IMR-90 (cell line): ENCODE measurements at regions not wholly inside any gene's neighbourhood (a gene's known extent, or its start where the extent isn't known, plus 50 kb on each side); places are given as distances from the start of the nearest gene placed in this dataset.

Experiments
- ATAC-seq: fragments of 200-7000 bp; cut with Tn5 transposase; 2 replicates; pipeline ENCODE4 v1.9.1; 2020; ENCODE audit warnings: low read depth, mild to moderate bottlenecking, moderate library complexity
- BruUV-seq: library from RNA; stranded (reverse); fragments of 400-500 nt; replicated peaks from 2 replicates; lab custom pipeline; 2021; lab: Mats Ljungman, UMichigan
- CTCF ChIA-PET: fragments of 300-600 bp; formaldehyde crosslinking; extraction: SDS; loops from one replicate; lab custom pipeline; 2021; ENCODE audit warnings: antibody characterized with exemption; lab: Yijun Ruan, JAX
- POLR2A ChIA-PET: fragments of 300-600 bp; sonication (Branson Sonifier 250); formaldehyde crosslinking; loops from one replicate; lab custom pipeline; 2022; ENCODE audit warnings: antibody characterized with exemption; ENCODE audit not compliant: unreplicated experiment; lab: Charles Lee
- DNase-seq: peaks from one replicate; pipeline ENCODE4 v3.0.0; 2013
- H2AFZ ChIP-seq: replicated peaks from 2 replicates; pipeline ENCODE3; 2013; ENCODE audit warnings: low read length, mild to moderate bottlenecking; ENCODE audit not compliant: poor library complexity
- H2AK5ac ChIP-seq: 2 replicates; pipeline ENCODE4 v1.6.1; 2013; ENCODE audit warnings: low read depth, low read length, inconsistent platforms
- H2AK9ac ChIP-seq: replicated peaks from 2 replicates; pipeline ENCODE3; 2013; ENCODE audit warnings: mild to moderate bottlenecking, low read depth, low read length, moderate library complexity; ENCODE audit not compliant: poor library complexity
- H2BK120ac ChIP-seq: 2 replicates; pipeline ENCODE4 v1.6.1; 2013; ENCODE audit warnings: low read depth, low read length, inconsistent platforms
- H2BK15ac ChIP-seq: 3 replicates; pipeline ENCODE4 v1.6.1; 2013; ENCODE audit warnings: low read depth, low read length, inconsistent platforms
- H2BK20ac ChIP-seq: 2 replicates; pipeline ENCODE4 v1.6.1; 2013; ENCODE audit warnings: low read depth, mild to moderate bottlenecking, inconsistent platforms, low read length, moderate library complexity
- H2BK5ac ChIP-seq: 2 replicates; pipeline ENCODE4 v1.6.1; 2013; ENCODE audit warnings: mild to moderate bottlenecking, low read depth, low read length, inconsistent platforms; ENCODE audit not compliant: poor library complexity, severe bottlenecking
- H3K14ac ChIP-seq: replicated peaks from 2 replicates; pipeline ENCODE4 v1.6.1; 2013; ENCODE audit warnings: low read depth, low read length, inconsistent platforms
- H3K18ac ChIP-seq: 2 replicates; pipeline ENCODE4 v1.6.1; 2013; ENCODE audit warnings: low read depth, low read length, control low read depth
- H3K23ac ChIP-seq: 2 replicates; pipeline ENCODE4 v1.6.1; 2013; ENCODE audit warnings: low read depth, low read length, inconsistent platforms
- H3K27ac ChIP-seq: 2 replicates; pipeline ENCODE4 v1.5.1; 2013; ENCODE audit warnings: mild to moderate bottlenecking, control low read depth, low read length; ENCODE audit not compliant: insufficient read depth
- H3K27me3 ChIP-seq: 2 replicates; pipeline ENCODE4 v1.6.1; 2013; ENCODE audit warnings: low read length; ENCODE audit not compliant: control insufficient read depth, insufficient read depth
- H3K36me3 ChIP-seq: 2 replicates; pipeline ENCODE4 v1.6.1; 2013; ENCODE audit warnings: low read length, mixed read lengths; ENCODE audit not compliant: control insufficient read depth, insufficient read depth
- H3K4ac ChIP-seq: 2 replicates; pipeline ENCODE4 v1.6.1; 2013; ENCODE audit warnings: low read depth, low read length, inconsistent platforms
- H3K4me1 ChIP-seq: 2 replicates; pipeline ENCODE4 v1.6.1; 2013; ENCODE audit warnings: low read length, mixed read lengths; ENCODE audit not compliant: control insufficient read depth, insufficient read depth
- H3K4me2 ChIP-seq: 2 replicates; pipeline ENCODE4 v1.6.1; 2013; ENCODE audit warnings: low read depth, mild to moderate bottlenecking, control low read depth, low read length, moderate library complexity
- H3K4me3 ChIP-seq: 2 replicates; pipeline ENCODE4 v1.5.1; 2013; ENCODE audit warnings: low read depth, mild to moderate bottlenecking, control low read depth, low read length, moderate library complexity; ENCODE audit not compliant: insufficient read depth
- H3K56ac ChIP-seq: 2 replicates; pipeline ENCODE4 v1.6.1; 2013; ENCODE audit warnings: low read length, inconsistent platforms; ENCODE audit not compliant: insufficient read depth; ENCODE audit errors: extremely low read depth
- H3K79me1 ChIP-seq, 2 experiments: 2 replicates each; pipeline ENCODE4 v1.6.1; 2013; ENCODE audit warnings: low read length in 2 of 2, inconsistent platforms in 1 of 2, low read depth in 1 of 2
- H3K9ac ChIP-seq: 2 replicates; pipeline ENCODE4 v1.6.1; 2013; ENCODE audit warnings: low read depth, low read length, control low read depth
- H3K9me1 ChIP-seq: 2 replicates; pipeline ENCODE4 v1.6.1; 2013; ENCODE audit warnings: low read length, inconsistent platforms; ENCODE audit not compliant: insufficient read depth
- H3K9me3 ChIP-seq: 2 replicates; pipeline ENCODE4 v1.6.1; 2013; ENCODE audit warnings: low read length; ENCODE audit not compliant: control insufficient read depth, insufficient read depth
- H4K20me1 ChIP-seq: 2 replicates; pipeline ENCODE4 v1.6.1; 2013; ENCODE audit warnings: low read length, inconsistent platforms; ENCODE audit not compliant: insufficient read depth
- H4K5ac ChIP-seq: 2 replicates; pipeline ENCODE4 v1.6.1; 2013; ENCODE audit warnings: mild to moderate bottlenecking, low read depth, low read length, control low read depth
- H4K8ac ChIP-seq, 2 experiments: 2 replicates each; pipeline ENCODE4 v1.6.1; 2013; ENCODE audit warnings: low read depth in 2 of 2, low read length in 2 of 2, control low read depth in 1 of 2, inconsistent platforms in 1 of 2
- H4K91ac ChIP-seq: 2 replicates; pipeline ENCODE4 v1.6.1; 2013; ENCODE audit warnings: low read depth, low read length, inconsistent platforms; ENCODE audit not compliant: insufficient read depth
- CEBPB ChIP-seq: IDR thresholded peaks from 2 replicates; pipeline ENCODE4 v1.6.1; 2012; ENCODE audit warnings: low read depth, low read length, improper control_type of control experiment
- CHD1 ChIP-seq: IDR thresholded peaks from 2 replicates; pipeline ENCODE4 v1.6.1; 2012; ENCODE audit warnings: low read depth, low read length, improper control_type of control experiment
- CTCF ChIP-seq: conservative IDR thresholded peaks from 2 replicates; pipeline ENCODE4 v1.5.1; 2012; ENCODE audit warnings: mild to moderate bottlenecking, low read depth, low read length, improper control_type of control experiment
- FOS ChIP-seq: fragments of 150-350 bp; IDR thresholded peaks from 2 replicates; pipeline ENCODE4 v1.6.1; 2016; ENCODE audit warnings: low read depth, low read length
- MAFK ChIP-seq: IDR thresholded peaks from 2 replicates; pipeline ENCODE4 v1.6.1; 2012; ENCODE audit warnings: low read depth, low read length, improper control_type of control experiment
- MAZ ChIP-seq: IDR thresholded peaks from 2 replicates; pipeline ENCODE4 v1.6.1; 2012; ENCODE audit warnings: low read depth, mild to moderate bottlenecking, low read length, improper control_type of control experiment, moderate library complexity, borderline replicate concordance
- MXI1 ChIP-seq: IDR thresholded peaks from 2 replicates; pipeline ENCODE4 v1.6.1; 2012; ENCODE audit warnings: low read depth, mild to moderate bottlenecking, low read length, moderate library complexity, borderline replicate concordance
- POLR2A ChIP-seq: IDR thresholded peaks from 2 replicates; pipeline ENCODE4 v1.6.1; 2012; ENCODE audit warnings: mild to moderate bottlenecking, low read depth, low read length
- RAD21 ChIP-seq: IDR thresholded peaks from 2 replicates; pipeline ENCODE4 v1.6.1; 2012; ENCODE audit warnings: low read length, improper control_type of control experiment
- RCOR1 ChIP-seq: IDR thresholded peaks from 2 replicates; pipeline ENCODE4 v1.6.1; 2012; ENCODE audit warnings: mild to moderate bottlenecking, low read length, improper control_type of control experiment; ENCODE audit not compliant: insufficient replicate concordance
- RFX5 ChIP-seq: IDR thresholded peaks from 2 replicates; pipeline ENCODE4 v1.8.0; 2012; ENCODE audit warnings: low read depth, mild to moderate bottlenecking, low read length, moderate library complexity
- SMC3 ChIP-seq: fragments of 150-350 bp; IDR thresholded peaks from 2 replicates; pipeline ENCODE4 v1.6.1; 2016; ENCODE audit warnings: low read depth, mild to moderate bottlenecking, antibody characterized with exemption, low read length, moderate library complexity
- USF2 ChIP-seq: fragments of 150-350 bp; IDR thresholded peaks from 2 replicates; pipeline ENCODE4 v1.6.1; 2017; ENCODE audit warnings: mild to moderate bottlenecking, antibody characterized with exemption, low read length, low read depth
- WGBS, 2 experiments: methylation state at CpG; one replicate each; pipeline versions ENCODE4 v1.1.5 to v1.1.7; 2013; ENCODE audit warnings: missing lambda C conversion rate in 2 of 2; ENCODE audit not compliant: insufficient read length in 1 of 2; ENCODE audit errors: extremely low coverage in 2 of 2; 5-methylcytosine and 5-hydroxymethylcytosine counted together
- dilution Hi-C: fragments of 300-500 bp; cut with HindIII; formaldehyde crosslinking; loops from one replicate; pipeline ENCODE4 v1.14.3; 2018; ENCODE audit warnings: low sequenced_read_pairs; ENCODE audit not compliant: unreplicated experiment
- in situ Hi-C: fragments of 300-500 bp; cut with MboI; formaldehyde crosslinking; loops from 3 replicates; pipeline ENCODE4 v1.14.3; 2019; ENCODE audit warnings: low sequenced_read_pairs, inconsistent platforms, mixed read lengths
- intact Hi-C: fragments of 100-400 bp; cut with micrococcal nuclease; formaldehyde crosslinking; loops from 2 replicates; pipeline ENCODE4 v1.10.0; 2022
- TF ChIP-seq, protein P1 (sequence below): fragments of 150-350 bp; IDR thresholded peaks from 2 replicates; pipeline ENCODE4 v1.6.1; 2016; ENCODE audit warnings: low read depth, mild to moderate bottlenecking, low read length, moderate library complexity, borderline replicate concordance

DNA sequence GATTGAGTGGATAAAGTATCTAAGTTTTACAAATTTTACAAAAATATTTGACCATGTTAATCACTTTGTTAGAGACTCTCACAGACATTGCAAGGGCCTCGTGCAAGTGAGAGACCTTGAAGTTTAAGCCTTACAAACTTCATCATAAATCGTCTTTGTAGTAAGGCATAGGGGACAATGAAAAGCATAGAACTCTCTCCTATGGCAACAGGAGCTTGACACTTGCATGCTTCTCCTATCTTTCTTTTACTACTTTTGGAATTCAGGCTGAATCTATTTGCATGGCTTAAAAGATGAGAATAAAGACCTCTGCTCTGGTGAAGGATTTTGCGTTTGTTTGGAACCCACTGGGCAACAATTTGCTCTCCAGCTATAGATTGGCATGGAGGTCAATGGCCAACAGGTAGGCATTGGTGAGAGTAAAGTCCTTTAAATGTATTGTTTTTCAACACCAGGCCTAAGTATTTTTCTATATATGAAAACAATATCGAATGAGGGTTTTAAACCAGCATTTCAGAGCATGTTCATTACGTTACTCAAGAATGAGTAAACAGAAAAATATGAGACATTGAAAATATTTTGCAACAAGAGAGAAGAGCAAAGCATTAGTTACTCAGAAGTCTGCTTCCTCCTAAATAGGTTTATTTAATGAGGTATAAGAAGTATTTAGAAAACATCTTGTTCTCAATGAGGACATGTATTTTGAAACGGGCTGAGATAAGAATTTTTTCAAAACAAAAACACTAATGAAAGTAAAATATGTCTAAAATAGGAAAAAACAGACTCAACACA lies 192.2 kb downstream of the TGFB2 start:
- WGBS, 2 experiments, result no CpG with 5 or more reads among the region's 6 CpGs
- Histone ChIP-seq H3K9ac (no peak overlapping the region), H3K4me3 (no peak overlapping the region), H4K91ac (peak overlapping the region; percentile 84), H2AK9ac (no peak overlapping the region), H3K23ac (no peak overlapping the region; the same call in 1 of the 2 replicates), H2BK120ac (peak overlapping the region; percentile 82), H3K4me2 (peak overlapping the region; percentile 82; the same call in 1 of the 2 replicates), H3K27me3 (no peaks in the 10 kb centered on the region), H4K5ac (peak overlapping the region; percentile 95), H3K79me1 (no peaks in the 10 kb centered on the region), H3K4me1 (peaks cover 8% of the 10 kb centered on the region), H3K36me3 (no peaks in the 10 kb centered on the region), H2BK15ac (peak overlapping the region; percentile 40; the same call in 1 of the 3 replicates), H3K56ac (no peak overlapping the region), H2AK5ac (no peak overlapping the region), H3K9me1 (peaks cover 3% of the 10 kb centered on the region; the same call in 1 of the 2 replicates), H4K20me1 (no peaks in the 10 kb centered on the region), H3K27ac (peak overlapping the region; percentile 59), H3K4ac (peak overlapping the region; percentile 73; the same call in 1 of the 2 replicates), H2AFZ (no peak overlapping the region), H2BK5ac (peak overlapping the region; percentile 95), H3K18ac (peak overlapping the region; percentile 99), H3K14ac (no peak overlapping the region; the same call in 1 of the 2 replicates), H3K9me3 (no peaks in the 10 kb centered on the region), H4K8ac (peak overlapping the region in 1 of 2 experiments; percentile 41; a peak in 2 of 4 replicates), H2BK20ac (peak overlapping the region; percentile 69)
- DNase-seq (peak; percentile 83), ATAC-seq (peak; percentile 88)
- BruUV-seq, result no TSS peak
- intact Hi-C loops (loop anchor here (5.0 to 10.0 kb wide), 2 partner anchors 165 to 637 kb away; partner anchors contain the start of gene LYPLAL1), dilution Hi-C loops (no loop called here), in situ Hi-C loops (no loop called here)
- ChIA-PET CTCF (interaction anchor here (0.6 to 1.2 kb wide), 2 partner anchors 20 to 1489 kb away, joined by 3 to 5 read pairs; no protein-coding TSS in a partner anchor), POLR2A (no interaction called here)
- TF ChIP-seq RCOR1, result no peak
- no peak for TF ChIP-seq RAD21
- TF ChIP-seq CEBPB, result peak; percentile 93
- no peak for TF ChIP-seq USF2
- TF ChIP-seq CHD1, result no peak
- TF ChIP-seq, protein P1, sequence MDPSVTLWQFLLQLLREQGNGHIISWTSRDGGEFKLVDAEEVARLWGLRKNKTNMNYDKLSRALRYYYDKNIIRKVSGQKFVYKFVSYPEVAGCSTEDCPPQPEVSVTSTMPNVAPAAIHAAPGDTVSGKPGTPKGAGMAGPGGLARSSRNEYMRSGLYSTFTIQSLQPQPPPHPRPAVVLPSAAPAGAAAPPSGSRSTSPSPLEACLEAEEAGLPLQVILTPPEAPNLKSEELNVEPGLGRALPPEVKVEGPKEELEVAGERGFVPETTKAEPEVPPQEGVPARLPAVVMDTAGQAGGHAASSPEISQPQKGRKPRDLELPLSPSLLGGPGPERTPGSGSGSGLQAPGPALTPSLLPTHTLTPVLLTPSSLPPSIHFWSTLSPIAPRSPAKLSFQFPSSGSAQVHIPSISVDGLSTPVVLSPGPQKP, result no peak
- 0 out of 2 replicates have a peak, but pooled peaks have one; percentile 10 for TF ChIP-seq FOS
- no peak for TF ChIP-seq MAFK
- no peak for TF ChIP-seq MAZ
- no peak for TF ChIP-seq RFX5
- TF ChIP-seq CTCF, result no peak
- no peak for TF ChIP-seq POLR2A
- no peak for TF ChIP-seq MXI1
- TF ChIP-seq SMC3, result no peak
